Mesothelial cell of epicardium (in vitro differentiated cells): ENCODE measurements at regions not wholly inside any gene's neighbourhood (a gene's known extent, or its start where the extent isn't known, plus 50 kb on each side); places are given as distances from the start of the nearest gene placed in this dataset.

Experiments used
- DNase-seq, 2 experiments: peaks; one replicate each; pipeline ENCODE4 v3.0.0; 2021; ENCODE audit warnings: low spot score in 2 of 2; ENCODE audit not compliant: unreplicated experiment in 2 of 2
- H3K27ac Mint-ChIP-seq: 2 replicates; pipeline ENCODE4 v1.8.0; 2021; ENCODE audit warnings: mixed read lengths
- H3K27me3 Mint-ChIP-seq: 2 replicates; pipeline ENCODE4 v1.8.0; 2021; ENCODE audit warnings: low read depth, mixed read lengths
- H3K36me3 Mint-ChIP-seq: 2 replicates; pipeline ENCODE4 v1.8.0; 2021; ENCODE audit warnings: mixed read lengths
- H3K4me1 Mint-ChIP-seq: 2 replicates; pipeline ENCODE4 v1.8.0; 2021; ENCODE audit warnings: mixed read lengths
- H3K4me3 Mint-ChIP-seq: 2 replicates; pipeline ENCODE4 v1.8.0; 2021; ENCODE audit warnings: mild to moderate bottlenecking, moderate library complexity, mixed read lengths
- H3K9me3 Mint-ChIP-seq: 2 replicates; pipeline ENCODE4 v1.8.0; 2021; ENCODE audit warnings: mixed read lengths
- CTCF ChIP-seq: fragments of 200-600 bp; sonication (generic); IDR thresholded peaks from one replicate; pipeline ENCODE4 v1.5.0; 2021; ENCODE audit warnings: antibody characterized with exemption; ENCODE audit not compliant: unreplicated experiment

- Mint-ChIP-seq H3K27ac (no peak overlapping the region), H3K36me3 (no peaks in the 10 kb centered on the region), H3K4me1 (no peaks in the 10 kb centered on the region), H3K9me3 (no peaks in the 10 kb centered on the region), H3K4me3 (no peak overlapping the region), H3K27me3 (no peaks in the 10 kb centered on the region)
- no peak for TF ChIP-seq CTCF
- DNase-seq = no peak
These were observed 68.6 kb upstream of the PALMD start for GRCh38 chr1:99577313-99577712.

- no peak for TF ChIP-seq CTCF
- Mint-ChIP-seq H3K27me3 (no peaks in the 10 kb centered on the region), H3K36me3 (no peaks in the 10 kb centered on the region), H3K9me3 (peaks cover 6% of the 10 kb centered on the region), H3K4me1 (no peaks in the 10 kb centered on the region), H3K4me3 (no peak overlapping the region), H3K27ac (no peak overlapping the region)
- no peak for DNase-seq
These were observed 66.2 kb upstream of the PALMD start for GRCh38 chr1:99579691-99580172.

- peaks cover 6% of the 10 kb centered on the region for H3K9me3 Mint-ChIP-seq
- peak overlapping the region; percentile 25 for H3K27ac Mint-ChIP-seq
- H3K4me3 Mint-ChIP-seq = no peak overlapping the region
- no peaks in the 10 kb centered on the region for H3K36me3 Mint-ChIP-seq
- H3K4me1 Mint-ChIP-seq = no peaks in the 10 kb centered on the region
- TF ChIP-seq CTCF = no peak
- no peak for DNase-seq
- H3K27me3 Mint-ChIP-seq = no peaks in the 10 kb centered on the region
These were observed 65.5 kb upstream of the PALMD start for GRCh38 chr1:99580451-99580850.

- Mint-ChIP-seq H3K4me1 (peaks cover 13% of the 10 kb centered on the region), H3K36me3 (no peaks in the 10 kb centered on the region)
- TF ChIP-seq CTCF = no peak
These were observed 58.9 kb upstream of the PALMD start for GRCh38 chr1:99587008-99587407.

GRCh38 chr1:99589186-99589636 is 56.7 kb upstream of the PALMD start:
- no peak for TF ChIP-seq CTCF
- Mint-ChIP-seq H3K4me3 (no peak overlapping the region), H3K9me3 (peaks cover 4% of the 10 kb centered on the region), H3K27me3 (no peaks in the 10 kb centered on the region), H3K4me1 (peaks cover 14% of the 10 kb centered on the region), H3K27ac (no peak overlapping the region), H3K36me3 (no peaks in the 10 kb centered on the region)
- DNase-seq = no peak

More at GRCh38 chr1:99587008-99587407, 58.9 kb upstream of the PALMD start:
- Mint-ChIP-seq H3K27ac (no peak overlapping the region), H3K9me3 (peaks cover 6% of the 10 kb centered on the region), H3K27me3 (no peaks in the 10 kb centered on the region), H3K4me3 (no peak overlapping the region)
- no peak for DNase-seq

GRCh38 chr1:99590578-99591209 is 55.2 kb upstream of the PALMD start:
- Mint-ChIP-seq H3K9me3 (peaks cover 4% of the 10 kb centered on the region), H3K4me1 (peaks cover 14% of the 10 kb centered on the region), H3K27me3 (no peaks in the 10 kb centered on the region), H3K4me3 (no peak overlapping the region), H3K36me3 (no peaks in the 10 kb centered on the region), H3K27ac (peak overlapping the region; percentile 80)
- no peak for DNase-seq
- no peak for TF ChIP-seq CTCF
